ENCODE measurements at regions not wholly inside any gene's neighbourhood (a gene's known extent, or its start where the extent isn't known, plus 50 kb on each side); places are given as distances from the start of the nearest gene placed in this dataset.
"Not testable (repeated sequence)": the region's sequence is repeated elsewhere in the genome, so short reads cannot be mapped to it uniquely, and the experiment has no call there.

GRCh38 chr4:18621186-18621585, 599.6 kb upstream of the LCORL start:
- Histone ChIP-seq H3K27ac (no peak overlapping the region), H3K4me3 (no peak overlapping the region), H3K27me3 (no peaks in the 10 kb centered on the region), H3K36me3 (ENCODE audit: low read depth, missing control alignments) (no peaks in the 10 kb centered on the region), H3K9me3 (no peaks in the 10 kb centered on the region), H3K4me1 (no peaks in the 10 kb centered on the region)
- intact Hi-C loops (cut with DNase I; ENCODE audit: low total_unique reads) = no loop called here
- TF ChIP-seq CTCF (IDR thresholded peaks at IDR 0.05) (no peak), POLR2A (IDR thresholded peaks at IDR 0.05) (no peak)
- 74 to 97% methylated on average over 1 of the region's 1 CpG for WGBS, 2 donors
- DNase-seq = no peak

GRCh38 chr4:18616720-18617119, 595.2 kb upstream of the LCORL start:
- peaks cover 6% of the 10 kb centered on the region for H3K4me1 ChIP-seq
- WGBS, 2 donors = 88 to 94% methylated on average over 6 of the region's 6 CpGs
- H3K4me3 ChIP-seq = no peak overlapping the region
- no peaks in the 10 kb centered on the region for H3K9me3 ChIP-seq
- no peak overlapping the region for H3K27ac ChIP-seq
- H3K36me3 ChIP-seq (ENCODE audit: low read depth, missing control alignments) = no peaks in the 10 kb centered on the region
- TF ChIP-seq CTCF (IDR thresholded peaks at IDR 0.05) (no peak), POLR2A (IDR thresholded peaks at IDR 0.05) (no peak)
- intact Hi-C loops (cut with DNase I; ENCODE audit: low total_unique reads) = no loop called here
- no peaks in the 10 kb centered on the region for H3K27me3 ChIP-seq
- no peak for DNase-seq

DNA sequence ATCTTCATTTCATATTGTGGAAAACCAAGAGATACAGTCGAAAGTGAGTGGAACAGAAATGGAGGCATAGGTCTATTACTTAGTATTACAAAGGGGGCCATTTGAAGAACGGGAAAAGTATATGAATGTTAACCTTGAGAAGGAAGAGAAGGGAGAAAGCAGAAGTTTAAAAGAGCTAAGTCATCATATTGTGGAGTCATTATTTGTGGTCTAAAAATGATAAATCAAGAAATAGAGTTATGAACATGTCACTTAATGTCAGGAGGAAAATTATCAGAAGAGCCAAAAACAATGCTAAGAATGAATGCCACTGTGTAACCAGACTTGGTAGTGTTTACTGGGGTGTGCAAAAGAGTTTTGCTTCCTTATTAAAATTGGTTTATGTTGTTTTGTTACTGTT, 589.5 kb upstream of the LCORL start:
- Histone ChIP-seq H3K36me3 (ENCODE audit: low read depth, missing control alignments) (no peaks in the 10 kb centered on the region), H3K27me3 (no peaks in the 10 kb centered on the region), H3K9me3 (no peaks in the 10 kb centered on the region), H3K4me1 (peaks cover 6% of the 10 kb centered on the region), H3K4me3 (no peak overlapping the region), H3K27ac (no peak overlapping the region)
- TF ChIP-seq POLR2A (IDR thresholded peaks at IDR 0.05) = no peak
- TF ChIP-seq CTCF (IDR thresholded peaks at IDR 0.05) = no peak
- intact Hi-C loops (cut with DNase I; ENCODE audit: low total_unique reads) = no loop called here
- 78 to 86% methylated on average over 2 of the region's 2 CpGs for WGBS, 2 donors
- DNase-seq = no peak

DNA sequence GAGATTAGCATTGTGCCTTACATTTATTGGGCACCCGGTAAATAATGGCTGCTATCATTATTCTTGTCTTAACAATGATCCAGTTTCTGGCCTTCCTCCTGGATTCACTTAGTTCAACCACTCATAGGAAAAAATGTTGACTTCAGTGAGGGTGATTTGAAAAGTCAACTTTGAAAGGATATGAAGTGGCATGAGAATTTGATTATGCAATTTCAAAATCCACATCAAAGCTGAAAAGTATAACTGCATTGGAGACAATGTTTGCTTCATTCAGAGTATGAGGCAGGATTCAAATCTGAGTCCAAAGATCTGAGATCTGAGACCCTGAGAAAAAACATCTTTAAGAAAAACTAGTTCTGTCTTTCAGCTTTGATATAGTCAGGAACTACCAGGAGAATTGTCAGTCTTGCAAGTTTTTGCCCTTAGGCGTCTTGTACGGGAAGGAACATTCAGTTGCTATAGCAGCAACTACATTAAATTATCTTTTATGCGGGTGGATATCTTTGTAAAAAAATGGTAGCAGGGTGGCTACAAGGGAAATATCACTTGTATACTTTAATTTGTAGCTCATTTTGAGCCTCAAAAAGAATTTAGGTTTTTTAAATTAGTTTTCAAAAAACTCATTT, 587.5 kb upstream of the LCORL start:
- Histone ChIP-seq H3K27me3 (no peaks in the 10 kb centered on the region), H3K9me3 (no peaks in the 10 kb centered on the region), H3K36me3 (ENCODE audit: low read depth, missing control alignments) (no peaks in the 10 kb centered on the region), H3K4me3 (no peak overlapping the region), H3K27ac (no peak overlapping the region), H3K4me1 (peaks cover 2% of the 10 kb centered on the region)
- WGBS, 2 donors = 79 to 85% methylated on average over 4 of the region's 4 CpGs
- TF ChIP-seq POLR2A (IDR thresholded peaks at IDR 0.05) (no peak), CTCF (IDR thresholded peaks at IDR 0.05) (no peak)
- intact Hi-C loops (cut with DNase I; ENCODE audit: low total_unique reads) = no loop called here
- DNase-seq = no peak

GRCh38 chr4:18602610-18603009, 581.1 kb upstream of the LCORL start:
- H3K4me1 ChIP-seq; DNase-seq; H3K27me3 ChIP-seq; H3K4me3 ChIP-seq; intact Hi-C loops (cut with DNase I; ENCODE audit: low total_unique reads); H3K36me3 ChIP-seq (ENCODE audit: low read depth, missing control alignments); H3K27ac ChIP-seq; H3K9me3 ChIP-seq: not testable (repeated sequence)
- WGBS, 2 donors = 88 to 95% methylated on average over 8 of the region's 8 CpGs

All from testis (tissue), 2 donors.